Left renal cortex interstitium (tissue), 4 donors: ENCODE measurements at regions not wholly inside any gene's neighbourhood (a gene's known extent, or its start where the extent isn't known, plus 50 kb on each side); places are given as distances from the start of the nearest gene placed in this dataset.

Source experiments
- DNase-seq, 4 donors: peaks; one replicate each; pipeline ENCODE4 v3.0.0-alpha.2; 2013; ENCODE audit warnings: low read depth in 4 of 4, low spot score in 2 of 4, missing footprints in 1 of 4

GRCh38 chr6:95489185-95489863 lies 88.0 kb upstream of the MANEA start:
- DNase-seq: no peak

- no peak for DNase-seq
Observed at GRCh38 chr6:95496769-95497426, 80.4 kb upstream of the MANEA start.

- DNase-seq: no peak
Observed at GRCh38 chr6:95501032-95501904, 76.1 kb upstream of the MANEA start.

GRCh38 chr6:95503568-95503967 lies 73.8 kb upstream of the MANEA start:
- DNase-seq: no peak

GRCh38 chr6:95511404-95511803 lies 65.9 kb upstream of the MANEA start:
- DNase-seq: no peak

GRCh38 chr6:95515975-95516374 lies 61.4 kb upstream of the MANEA start:
- DNase-seq: no peak

- DNase-seq: no peak
Observed at GRCh38 chr6:95517004-95517403, 60.3 kb upstream of the MANEA start.

GRCh38 chr6:95517568-95517967 lies 59.8 kb upstream of the MANEA start:
- DNase-seq: no peak

- DNase-seq: no peak
Observed at GRCh38 chr6:95518630-95519227, 58.6 kb upstream of the MANEA start.

GRCh38 chr6:95519228-95520037 lies 57.9 kb upstream of the MANEA start:
- DNase-seq: no peak

- DNase-seq: no peak
Observed at GRCh38 chr6:95521181-95521580, 56.2 kb upstream of the MANEA start.
